GM19193 (cell line): ENCODE measurements at regions not wholly inside any gene's neighbourhood (a gene's known extent, or its start where the extent isn't known, plus 50 kb on each side); places are given as distances from the start of the nearest gene placed in this dataset.

Experiments
- POLR2A ChIP-seq: IDR thresholded peaks from 4 replicates; pipeline ENCODE4 v1.6.1; 2011; ENCODE audit not compliant: insufficient read depth, insufficient read length; ENCODE audit errors: extremely low read depth

GRCh38 chr22:49721211-49721763, 106.4 kb downstream of the BRD1 start:
- TF ChIP-seq POLR2A = no peak

DNA sequence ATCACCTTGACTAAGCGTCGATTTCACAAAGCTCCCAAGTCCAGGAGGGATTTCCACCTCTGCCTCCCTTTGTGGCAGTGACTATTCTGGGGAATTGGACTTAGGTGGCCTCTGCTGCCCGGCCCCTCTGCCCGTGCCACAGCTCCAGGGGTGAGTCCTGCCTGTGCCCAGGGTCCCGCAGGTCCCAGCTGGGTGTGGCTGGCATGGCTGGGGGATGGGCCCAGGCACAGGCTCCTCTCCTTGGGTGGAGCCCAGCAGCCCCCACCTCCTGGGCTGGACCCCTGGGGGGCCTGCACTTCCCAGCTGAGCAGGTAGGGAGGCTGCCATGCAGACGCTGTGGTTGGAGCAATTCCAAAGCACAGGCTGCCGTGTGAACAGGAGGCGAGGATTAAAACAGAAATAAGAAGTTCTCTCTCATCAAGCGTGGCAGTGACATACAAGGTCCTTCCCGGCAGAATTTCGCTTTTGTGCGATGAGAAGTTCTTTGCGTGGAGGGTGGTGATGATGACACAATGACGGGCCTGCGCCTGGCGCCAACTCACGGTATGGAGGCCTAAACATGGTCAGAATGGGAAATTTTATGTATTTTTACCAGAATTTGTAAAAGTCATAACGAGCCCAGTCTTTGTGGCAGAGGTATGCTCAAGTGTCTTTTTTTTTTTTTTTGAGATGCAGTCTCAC, 107.3 kb downstream of the BRD1 start:
- no peak for TF ChIP-seq POLR2A

- TF ChIP-seq POLR2A = no peak
These were observed 108.6 kb downstream of the BRD1 start for GRCh38 chr22:49719046-49719445.

DNA sequence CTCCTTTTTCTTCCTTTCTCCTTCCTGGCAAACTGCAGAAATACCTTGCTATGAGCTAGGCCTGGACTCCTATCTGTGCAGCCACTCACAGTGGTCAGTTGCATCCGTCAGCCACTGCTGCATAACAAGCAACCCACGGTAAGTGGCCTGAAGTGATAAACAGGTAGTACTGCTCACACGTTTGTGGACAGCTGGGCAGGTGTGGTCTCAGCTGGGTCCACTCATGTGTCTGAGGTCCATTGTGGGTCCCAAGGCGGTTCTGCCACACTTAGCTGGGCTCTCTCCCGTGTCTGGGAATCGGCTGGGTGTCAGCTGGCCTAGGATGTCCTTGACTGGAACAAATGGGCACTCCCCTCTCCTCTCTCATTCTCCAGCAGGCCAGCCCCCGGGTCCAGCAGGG, 109.3 kb downstream of the BRD1 start:
- no peak for TF ChIP-seq POLR2A

- no peak for TF ChIP-seq POLR2A
These were observed 110.3 kb downstream of the BRD1 start for GRCh38 chr22:49717322-49717919.

GRCh38 chr22:49716441-49716840, 111.2 kb downstream of the BRD1 start:
- no peak for TF ChIP-seq POLR2A

DNA sequence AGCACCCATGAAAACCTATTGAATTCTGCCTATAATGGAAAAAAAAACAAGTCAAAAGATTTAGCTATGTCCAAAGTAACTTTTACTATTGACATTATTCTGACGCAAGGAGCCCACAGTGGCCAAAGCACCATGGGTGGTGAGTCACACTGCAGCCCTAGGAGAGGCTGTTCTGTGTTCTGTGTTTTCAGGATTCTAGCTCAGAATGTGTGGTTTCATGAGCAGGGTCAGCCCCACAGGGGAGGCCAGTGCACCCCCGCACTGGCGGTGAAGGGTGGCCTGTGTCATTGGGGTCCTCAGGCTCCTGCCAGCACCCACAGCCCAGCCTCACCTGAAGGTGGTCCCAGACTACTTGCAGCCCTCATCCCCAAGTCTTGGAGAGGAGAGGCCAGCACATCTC, 112.2 kb downstream of the BRD1 start:
- TF ChIP-seq POLR2A = no peak

- TF ChIP-seq POLR2A = no peak
These were observed 114.7 kb downstream of the BRD1 start for GRCh38 chr22:49713003-49713402.

- no peak for TF ChIP-seq POLR2A
These were observed 115.4 kb downstream of the BRD1 start for GRCh38 chr22:49712195-49712791.

DNA sequence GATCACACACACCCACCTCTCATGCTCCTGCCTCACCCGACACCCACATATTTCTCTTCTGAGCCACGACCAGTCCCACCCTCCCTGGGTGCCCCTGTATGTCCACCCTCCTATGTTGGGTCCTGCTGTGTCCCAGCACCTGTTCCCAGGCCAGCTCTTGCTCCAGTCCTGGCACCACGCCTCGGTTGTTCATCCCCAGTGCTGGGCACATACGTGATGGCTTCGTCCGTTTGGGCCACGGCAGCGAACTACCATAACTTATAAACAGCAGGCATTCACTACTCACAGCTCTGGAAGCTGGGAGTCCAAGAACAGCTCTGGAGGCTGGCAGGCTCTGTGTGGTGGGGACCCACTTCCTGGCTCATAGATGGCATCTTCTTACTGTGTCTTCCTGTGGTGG, 116.9 kb downstream of the BRD1 start:
- TF ChIP-seq POLR2A = no peak

DNA sequence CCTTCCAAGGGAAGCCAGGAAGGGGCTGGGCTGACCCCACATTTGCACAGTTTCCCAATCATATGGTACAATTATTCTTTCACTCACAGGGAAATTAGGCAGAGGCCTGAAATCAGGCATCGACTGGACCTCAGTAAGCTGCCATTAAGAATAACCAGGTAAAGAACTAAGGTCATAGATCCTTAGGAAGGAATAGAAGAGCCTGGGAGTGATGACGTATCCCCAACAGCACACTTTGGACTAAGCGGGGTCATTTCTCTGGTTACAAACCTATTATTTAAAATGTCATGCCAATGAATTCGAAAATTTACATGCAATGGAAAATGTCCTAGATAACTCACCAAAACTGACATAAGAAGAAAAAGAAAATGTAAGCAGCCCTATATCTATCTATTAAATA, 118.2 kb downstream of the BRD1 start:
- no peak for TF ChIP-seq POLR2A

- TF ChIP-seq POLR2A = no peak
These were observed 121.7 kb downstream of the BRD1 start for GRCh38 chr22:49705972-49706352.

GRCh38 chr22:49705216-49705971, 122.3 kb downstream of the BRD1 start:
- TF ChIP-seq POLR2A = no peak

- no peak for TF ChIP-seq POLR2A
These were observed 123.1 kb downstream of the BRD1 start for GRCh38 chr22:49704345-49705215.

DNA sequence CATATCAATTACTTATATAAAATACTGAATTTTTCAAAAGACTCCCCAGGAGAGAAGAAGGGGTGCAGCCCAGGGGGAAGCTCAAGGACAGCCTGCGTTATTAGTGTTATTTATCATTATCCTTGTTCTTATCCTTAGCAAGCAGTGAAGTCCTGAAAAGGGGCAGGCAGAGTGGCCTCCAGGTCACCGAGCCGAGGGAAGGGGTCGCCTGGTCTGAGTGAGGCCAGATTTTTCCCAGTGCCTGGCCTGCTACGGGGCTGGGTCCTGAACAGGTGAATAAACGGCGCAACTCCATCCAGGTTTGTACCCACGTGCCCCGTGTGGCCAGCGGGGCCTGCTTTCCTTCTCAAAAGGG, 123.7 kb downstream of the BRD1 start:
- TF ChIP-seq POLR2A = no peak

GRCh38 chr22:49703505-49703904, 124.2 kb downstream of the BRD1 start:
- no peak for TF ChIP-seq POLR2A

GRCh38 chr22:49702068-49702397, 125.6 kb downstream of the BRD1 start:
- TF ChIP-seq POLR2A = no peak
